Stimulated activated naive B cell treated with anti-CD40 and anti-IgM and Interleukin-4, amounts not matched to agents 10 μg/mL and 1 μg/mL and 100 μg/mL, for 72 hours (primary cell): ENCODE measurements at regions not wholly inside any gene's neighbourhood (a gene's known extent, or its start where the extent isn't known, plus 50 kb on each side); places are given as distances from the start of the nearest gene placed in this dataset.
"Not testable (repeated sequence)": the region's sequence is repeated elsewhere in the genome, so short reads cannot be mapped to it uniquely, and the experiment has no call there.

Experiments used
- ATAC-seq, 2 donors: fragments of 150-1000 bp; cut with Tn5 transposase; replicated peaks; 2 replicates each; pipeline ENCODE4 v1.10.0; 2021; ENCODE audit warnings: moderate library complexity in 1 of 2
- DNase-seq: peaks from one replicate; pipeline ENCODE4 v3.0.0; 2021
- H3K27ac Mint-ChIP-seq: one replicate; pipeline ENCODE4 v1.8.0; 2022; ENCODE audit warnings: mild to moderate bottlenecking, mixed read lengths
- H3K27me3 Mint-ChIP-seq, 2 donors: one replicate each; pipeline ENCODE4 v1.8.0; 2022; ENCODE audit warnings: mixed read lengths in 2 of 2
- H3K36me3 Mint-ChIP-seq, 2 donors: one replicate each; pipeline ENCODE4 v1.8.0; 2022; ENCODE audit warnings: mixed read lengths in 2 of 2, mild to moderate bottlenecking in 1 of 2
- H3K4me1 Mint-ChIP-seq, 2 donors: one replicate each; pipeline ENCODE4 v1.8.0; 2022; ENCODE audit warnings: mixed read lengths in 2 of 2, mild to moderate bottlenecking in 1 of 2
- H3K4me3 Mint-ChIP-seq, 2 donors: one replicate each; pipeline ENCODE4 v1.8.0; 2022; ENCODE audit warnings: mild to moderate bottlenecking in 2 of 2, mixed read lengths in 2 of 2, moderate library complexity in 1 of 2
- H3K9me3 Mint-ChIP-seq, 2 donors: one replicate each; pipeline ENCODE4 v1.8.0; 2022; ENCODE audit warnings: mixed read lengths in 2 of 2, mild to moderate bottlenecking in 1 of 2

DNA sequence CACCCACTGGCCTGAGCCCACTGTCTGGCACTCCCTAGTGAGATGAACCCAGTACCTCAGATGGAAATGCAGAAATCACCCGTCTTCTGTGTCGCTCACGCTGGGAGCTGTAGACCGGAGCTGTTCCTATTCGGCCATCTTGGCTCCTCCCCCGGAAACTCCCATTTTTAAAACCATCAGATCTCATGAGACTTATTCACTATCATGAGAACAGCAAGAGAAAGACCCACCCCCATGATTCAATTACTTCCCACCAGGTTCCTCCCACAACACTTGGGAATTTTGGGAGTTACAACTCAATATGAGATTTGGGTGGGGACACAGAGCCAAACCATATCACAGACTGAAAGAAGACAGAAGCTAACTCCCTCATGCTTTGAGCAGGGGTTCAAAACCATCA, 134.5 kb downstream of the SLC39A8 start:
- not testable (repeated sequence) for ATAC-seq

GRCh38 chr4:102204634-102205033, 140.6 kb downstream of the SLC39A8 start:
- H3K4me1 Mint-ChIP-seq, DNase-seq, H3K27ac Mint-ChIP-seq, ATAC-seq, H3K27me3 Mint-ChIP-seq, H3K36me3 Mint-ChIP-seq, H3K4me3 Mint-ChIP-seq, H3K9me3 Mint-ChIP-seq: not testable (repeated sequence)

More for the DNA sequence above, 134.5 kb downstream of the SLC39A8 start:
- H3K9me3 Mint-ChIP-seq, H3K36me3 Mint-ChIP-seq, H3K27me3 Mint-ChIP-seq, H3K4me3 Mint-ChIP-seq, H3K4me1 Mint-ChIP-seq, H3K27ac Mint-ChIP-seq, DNase-seq: not testable (repeated sequence)

GRCh38 chr4:102196221-102196620, 149.1 kb downstream of the SLC39A8 start:
- peaks cover 0 to 4% of the 10 kb centered on the region in 2 donors for H3K36me3 Mint-ChIP-seq
- no peaks in the 10 kb centered on the region for H3K4me1 Mint-ChIP-seq
- no peak overlapping the region for H3K4me3 Mint-ChIP-seq
- DNase-seq = no peak
- no peak for ATAC-seq
- no peaks in the 10 kb centered on the region for H3K9me3 Mint-ChIP-seq
- no peaks in the 10 kb centered on the region for H3K27me3 Mint-ChIP-seq
- H3K27ac Mint-ChIP-seq = no peak overlapping the region

- Mint-ChIP-seq H3K27me3 (no peaks in the 10 kb centered on the region), H3K27ac (no peak overlapping the region), H3K9me3 (no peaks in the 10 kb centered on the region), H3K4me1 (no peaks in the 10 kb centered on the region), H3K36me3 (peaks cover 0 to 2% of the 10 kb centered on the region in 2 donors), H3K4me3 (no peak overlapping the region)
- DNase-seq (no peak), ATAC-seq (no peak)
These were observed 152.1 kb downstream of the SLC39A8 start for GRCh38 chr4:102193145-102193544.

DNA sequence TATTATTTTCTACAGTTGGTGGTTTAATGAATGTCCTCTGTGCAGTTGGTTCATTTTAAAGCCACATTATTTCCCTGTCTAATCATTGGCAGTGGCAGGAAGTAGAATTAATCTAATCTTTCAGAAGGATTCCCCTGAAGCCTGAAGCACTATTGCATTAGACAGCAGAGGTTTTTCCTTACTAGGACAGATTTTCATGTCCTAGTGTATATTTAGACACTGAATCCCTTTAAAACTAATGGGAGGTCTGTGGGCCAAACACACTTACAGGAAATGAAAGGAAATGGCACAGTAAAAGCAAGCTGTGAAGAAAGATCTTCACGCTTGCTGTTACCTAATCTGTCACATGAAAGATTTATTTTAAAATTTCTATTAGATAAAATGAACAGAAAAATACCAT, 165.2 kb downstream of the SLC39A8 start:
- no peak for ATAC-seq
- Mint-ChIP-seq H3K4me1 (no peaks in the 10 kb centered on the region), H3K36me3 (no peaks in the 10 kb centered on the region), H3K4me3 (no peak overlapping the region), H3K9me3 (peaks cover 0 to 2% of the 10 kb centered on the region in 2 donors), H3K27ac (no peak overlapping the region), H3K27me3 (no peaks in the 10 kb centered on the region)
- DNase-seq = no peak

DNA sequence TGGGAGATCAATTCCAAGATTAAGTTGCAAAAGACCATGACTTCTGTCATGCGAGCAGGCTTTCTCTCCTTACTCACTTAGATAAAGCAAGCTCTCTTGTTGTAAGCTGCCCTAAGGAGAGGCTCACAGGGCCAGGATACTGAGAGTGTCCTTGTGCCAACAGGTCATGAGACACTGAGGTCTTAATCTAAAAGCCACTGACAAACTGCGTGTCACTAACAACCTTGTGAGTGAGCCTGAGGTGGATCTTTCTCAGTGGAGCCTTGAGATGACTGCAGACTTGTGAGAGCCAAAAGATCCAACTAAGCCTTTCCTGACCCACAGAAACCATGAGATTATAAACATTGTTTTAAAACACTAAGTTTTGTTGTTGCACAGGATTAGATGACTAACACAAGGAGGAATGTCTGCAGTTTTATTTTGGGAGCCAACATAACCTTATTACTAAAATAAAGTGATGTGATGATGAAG, 170.5 kb downstream of the SLC39A8 start:
- no peak overlapping the region for H3K4me3 Mint-ChIP-seq
- no peak for DNase-seq
- H3K9me3 Mint-ChIP-seq = no peaks in the 10 kb centered on the region
- H3K36me3 Mint-ChIP-seq = no peaks in the 10 kb centered on the region
- no peaks in the 10 kb centered on the region for H3K27me3 Mint-ChIP-seq
- H3K4me1 Mint-ChIP-seq = no peaks in the 10 kb centered on the region
- H3K27ac Mint-ChIP-seq = no peak overlapping the region
- ATAC-seq = no peak

GRCh38 chr4:102172341-102172740, 172.9 kb downstream of the SLC39A8 start:
- Mint-ChIP-seq H3K36me3 (no peaks in the 10 kb centered on the region), H3K4me3 (no peak overlapping the region), H3K27me3 (no peaks in the 10 kb centered on the region), H3K27ac (no peak overlapping the region), H3K9me3 (no peaks in the 10 kb centered on the region), H3K4me1 (no peaks in the 10 kb centered on the region)
- DNase-seq (no peak), ATAC-seq (no peak)

GRCh38 chr4:102170910-102171309, 174.4 kb downstream of the SLC39A8 start:
- H3K4me1 Mint-ChIP-seq = no peaks in the 10 kb centered on the region
- no peaks in the 10 kb centered on the region for H3K36me3 Mint-ChIP-seq
- no peak for ATAC-seq
- no peaks in the 10 kb centered on the region for H3K27me3 Mint-ChIP-seq
- no peak overlapping the region for H3K4me3 Mint-ChIP-seq
- no peak overlapping the region for H3K27ac Mint-ChIP-seq
- no peak for DNase-seq
- peaks cover 0 to 4% of the 10 kb centered on the region in 2 donors for H3K9me3 Mint-ChIP-seq

GRCh38 chr4:102169345-102169744, 175.9 kb downstream of the SLC39A8 start:
- Mint-ChIP-seq H3K9me3 (peaks cover 0 to 4% of the 10 kb centered on the region in 2 donors), H3K36me3 (no peaks in the 10 kb centered on the region), H3K27me3 (no peaks in the 10 kb centered on the region), H3K27ac (no peak overlapping the region), H3K4me3 (no peak overlapping the region), H3K4me1 (no peaks in the 10 kb centered on the region)
- no peak for ATAC-seq
- no peak for DNase-seq

DNA sequence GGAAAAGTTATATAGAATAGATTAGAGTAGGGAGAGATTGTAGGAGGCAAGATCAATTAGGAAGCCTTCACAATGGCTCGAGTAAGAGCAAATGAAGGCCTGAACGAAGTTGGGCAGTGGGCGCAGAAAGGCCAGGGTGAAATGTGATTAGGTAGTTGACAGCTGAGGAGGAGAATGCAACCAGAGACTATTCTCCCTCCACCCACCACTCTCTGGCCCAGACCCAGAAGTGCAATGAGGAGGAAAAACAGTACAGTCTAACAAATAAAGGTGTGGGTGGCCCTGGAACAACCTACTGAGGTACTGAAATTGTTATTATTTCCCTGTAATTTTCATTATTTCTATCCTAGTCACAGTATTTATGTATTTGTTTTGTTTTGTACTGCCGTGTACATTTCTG, 176.7 kb downstream of the SLC39A8 start:
- DNase-seq (no peak), ATAC-seq (no peak)
- Mint-ChIP-seq H3K36me3 (no peaks in the 10 kb centered on the region), H3K4me1 (no peaks in the 10 kb centered on the region), H3K4me3 (no peak overlapping the region), H3K27me3 (no peaks in the 10 kb centered on the region), H3K27ac (no peak overlapping the region), H3K9me3 (peaks cover 0 to 4% of the 10 kb centered on the region in 2 donors)

GRCh38 chr4:102165584-102165983, 179.7 kb downstream of the SLC39A8 start:
- no peak for DNase-seq
- Mint-ChIP-seq H3K4me1 (no peaks in the 10 kb centered on the region), H3K27ac (no peak overlapping the region), H3K9me3 (peaks cover 0 to 4% of the 10 kb centered on the region in 2 donors), H3K36me3 (no peaks in the 10 kb centered on the region), H3K4me3 (no peak overlapping the region), H3K27me3 (no peaks in the 10 kb centered on the region)
- no peak for ATAC-seq

DNA sequence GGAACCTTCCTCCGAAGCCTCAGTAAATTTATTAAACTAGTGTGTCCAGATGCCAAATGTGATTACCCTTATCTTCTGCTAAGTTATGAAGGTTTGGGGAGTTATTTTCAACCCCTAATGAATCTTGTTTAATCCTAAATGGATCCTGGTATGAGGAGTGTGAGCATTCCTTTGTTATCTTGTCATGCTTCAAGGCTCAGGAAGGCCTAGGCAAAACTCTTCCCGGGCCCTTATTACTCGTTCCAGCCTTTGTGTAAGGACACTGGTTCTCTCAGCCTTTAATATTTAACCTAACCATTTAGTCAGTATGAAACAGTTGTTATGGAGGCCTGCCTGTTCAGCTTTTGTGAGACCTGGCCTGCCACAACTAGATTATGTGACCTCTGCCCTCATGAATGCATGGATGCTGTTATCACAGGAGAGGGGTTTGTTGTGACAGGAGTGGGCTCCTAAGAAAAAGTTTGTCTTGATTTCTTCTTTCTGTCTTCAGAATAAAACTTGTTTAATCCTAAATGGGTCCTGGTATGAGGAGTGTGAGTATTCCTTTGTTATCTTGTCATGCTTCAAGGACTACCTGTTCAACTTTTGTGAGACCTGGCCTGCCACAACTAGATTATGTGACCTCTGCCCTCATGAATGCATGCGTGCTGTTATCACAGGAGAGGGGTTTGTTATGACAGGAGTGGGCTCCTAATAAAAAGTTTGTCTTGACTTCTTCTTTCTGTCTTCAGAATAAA, 181.7 kb downstream of the SLC39A8 start:
- ATAC-seq (no peak), DNase-seq (no peak)
- Mint-ChIP-seq H3K9me3 (peaks cover 0 to 4% of the 10 kb centered on the region in 2 donors), H3K4me1 (no peaks in the 10 kb centered on the region), H3K36me3 (no peaks in the 10 kb centered on the region), H3K27ac (no peak overlapping the region), H3K4me3 (no peak overlapping the region), H3K27me3 (no peaks in the 10 kb centered on the region)

GRCh38 chr4:102157984-102158383, 187.3 kb downstream of the SLC39A8 start:
- Mint-ChIP-seq H3K36me3 (no peaks in the 10 kb centered on the region), H3K4me3 (no peak overlapping the region), H3K27me3 (no peaks in the 10 kb centered on the region), H3K4me1 (no peaks in the 10 kb centered on the region), H3K9me3 (no peaks in the 10 kb centered on the region), H3K27ac (no peak overlapping the region)
- DNase-seq (no peak), ATAC-seq (no peak)

GRCh38 chr4:102153391-102153790, 191.9 kb downstream of the SLC39A8 start:
- no peak overlapping the region for H3K27ac Mint-ChIP-seq
- H3K9me3 Mint-ChIP-seq = no peaks in the 10 kb centered on the region
- no peaks in the 10 kb centered on the region for H3K36me3 Mint-ChIP-seq
- ATAC-seq = no peak
- no peak overlapping the region for H3K4me3 Mint-ChIP-seq
- H3K27me3 Mint-ChIP-seq = no peaks in the 10 kb centered on the region
- no peaks in the 10 kb centered on the region for H3K4me1 Mint-ChIP-seq
- DNase-seq = no peak

DNA sequence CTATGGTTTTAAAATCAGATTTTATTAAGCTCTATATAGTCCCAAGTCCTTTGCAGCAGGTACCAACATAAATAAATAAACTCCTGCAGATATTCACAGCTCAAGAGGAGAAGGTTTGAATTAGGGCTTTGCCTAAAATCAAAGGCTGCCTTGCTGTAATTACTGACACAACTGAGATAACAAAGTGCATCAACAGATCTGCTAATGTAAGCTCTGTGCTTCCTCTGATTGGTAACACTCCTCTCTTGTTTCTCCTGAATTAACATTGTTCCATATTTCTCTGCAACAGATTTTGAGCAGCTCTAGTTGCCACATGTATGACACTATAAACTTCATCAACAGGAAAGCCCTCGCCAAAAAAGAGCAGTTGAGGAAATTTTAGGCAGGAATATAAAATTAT, 193.6 kb downstream of the SLC39A8 start:
- ATAC-seq = no peak
- Mint-ChIP-seq H3K9me3 (no peaks in the 10 kb centered on the region), H3K27me3 (no peaks in the 10 kb centered on the region), H3K27ac (no peak overlapping the region), H3K4me1 (no peaks in the 10 kb centered on the region), H3K36me3 (no peaks in the 10 kb centered on the region), H3K4me3 (no peak overlapping the region)
- no peak for DNase-seq
